Brain microvascular endothelial cell (primary cell): ENCODE measurements at regions not wholly inside any gene's neighbourhood (a gene's known extent, or its start where the extent isn't known, plus 50 kb on each side); places are given as distances from the start of the nearest gene placed in this dataset.
"Not testable (repeated sequence)": the region's sequence is repeated elsewhere in the genome, so short reads cannot be mapped to it uniquely, and the experiment has no call there.

Source experiments
- DNase-seq: peaks from one replicate; pipeline ENCODE4 v3.0.0-alpha.2; 2020
- H3K27ac ChIP-seq: fragments of 250-450 bp; sonication (Bioruptor Pico); 2 replicates; pipeline ENCODE4 v1.5.1; 2020; ENCODE audit warnings: mild to moderate bottlenecking, moderate library complexity
- H3K27me3 ChIP-seq: fragments of 250-450 bp; sonication (Bioruptor Pico); replicated peaks from 2 replicates; pipeline ENCODE4 v1.5.1; 2020; ENCODE audit warnings: mild to moderate bottlenecking
- H3K36me3 ChIP-seq: fragments of 250-450 bp; sonication (Bioruptor Pico); replicated peaks from 2 replicates; pipeline ENCODE4 v1.5.1; 2020; ENCODE audit warnings: mild to moderate bottlenecking
- H3K4me3 ChIP-seq: 2 replicates; pipeline ENCODE4 v1.5.1; 2011; ENCODE audit warnings: low read depth, mild to moderate bottlenecking, control low read depth, low read length, moderate library complexity
- in situ Hi-C: cut with HindIII; loops from 2 replicates; pipeline ENCODE4 v1.10.0; 2017; ENCODE audit warnings: low sequenced_read_pairs, low pct_ligation_motif_present
- TF ChIP-seq, protein P1 (sequence below): IDR thresholded peaks from 2 replicates; pipeline ENCODE4 v1.5.1; 2011; ENCODE audit warnings: low read depth, mild to moderate bottlenecking, moderate library complexity, low read length, control low read depth, inconsistent platforms; ENCODE audit errors: missing control alignments

DNA sequence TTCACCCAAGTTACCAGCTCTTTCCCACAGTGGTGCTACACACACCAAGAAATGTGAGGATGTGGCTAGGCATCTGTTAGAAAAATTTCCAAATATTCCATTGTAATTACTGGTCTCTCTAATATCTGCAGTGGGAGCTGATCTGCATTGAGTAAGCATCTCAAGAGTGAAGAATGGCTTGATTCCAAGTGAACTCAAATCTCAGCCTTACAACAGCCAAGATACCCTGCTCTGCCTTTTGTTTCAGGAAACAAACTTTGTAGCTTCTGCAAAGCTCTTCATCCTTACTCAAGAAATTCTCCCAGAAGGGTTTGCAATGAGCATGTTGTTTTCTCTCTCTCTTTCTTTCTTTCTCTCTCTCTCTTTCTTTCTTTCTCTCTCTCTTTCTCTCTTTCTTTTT lies 181.1 kb downstream of the FCRL5 start:
- Histone ChIP-seq H3K4me3 (no peak overlapping the region), H3K36me3 (no peaks in the 10 kb centered on the region), H3K27ac (no peak overlapping the region), H3K27me3 (no peaks in the 10 kb centered on the region)
- DNase-seq: no peak
- TF ChIP-seq, protein P1, sequence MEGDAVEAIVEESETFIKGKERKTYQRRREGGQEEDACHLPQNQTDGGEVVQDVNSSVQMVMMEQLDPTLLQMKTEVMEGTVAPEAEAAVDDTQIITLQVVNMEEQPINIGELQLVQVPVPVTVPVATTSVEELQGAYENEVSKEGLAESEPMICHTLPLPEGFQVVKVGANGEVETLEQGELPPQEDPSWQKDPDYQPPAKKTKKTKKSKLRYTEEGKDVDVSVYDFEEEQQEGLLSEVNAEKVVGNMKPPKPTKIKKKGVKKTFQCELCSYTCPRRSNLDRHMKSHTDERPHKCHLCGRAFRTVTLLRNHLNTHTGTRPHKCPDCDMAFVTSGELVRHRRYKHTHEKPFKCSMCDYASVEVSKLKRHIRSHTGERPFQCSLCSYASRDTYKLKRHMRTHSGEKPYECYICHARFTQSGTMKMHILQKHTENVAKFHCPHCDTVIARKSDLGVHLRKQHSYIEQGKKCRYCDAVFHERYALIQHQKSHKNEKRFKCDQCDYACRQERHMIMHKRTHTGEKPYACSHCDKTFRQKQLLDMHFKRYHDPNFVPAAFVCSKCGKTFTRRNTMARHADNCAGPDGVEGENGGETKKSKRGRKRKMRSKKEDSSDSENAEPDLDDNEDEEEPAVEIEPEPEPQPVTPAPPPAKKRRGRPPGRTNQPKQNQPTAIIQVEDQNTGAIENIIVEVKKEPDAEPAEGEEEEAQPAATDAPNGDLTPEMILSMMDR: no peak
- in situ Hi-C loops: loop anchor here (25.0 kb wide), 1 partner anchor 116 kb away; no protein-coding TSS in a partner anchor

DNA sequence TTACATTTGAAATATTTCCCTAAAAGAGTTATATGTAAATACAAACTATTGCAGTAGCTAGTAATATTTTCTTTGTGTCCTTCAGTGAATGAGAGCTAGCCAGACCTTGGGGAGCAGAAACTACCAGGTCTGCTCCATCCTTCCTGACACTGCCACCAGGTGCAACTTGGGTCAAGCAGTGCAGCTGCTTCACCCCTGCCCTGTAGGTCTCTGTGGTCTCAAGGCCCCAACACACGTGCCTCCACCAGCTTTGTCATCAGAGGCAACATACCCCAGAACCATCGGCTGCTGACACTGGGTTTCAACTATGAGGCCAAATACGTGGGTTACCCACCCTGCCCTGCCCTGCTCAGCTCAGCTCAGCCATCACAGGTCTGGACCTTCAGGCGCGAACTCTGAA lies 181.6 kb downstream of the FCRL5 start:
- in situ Hi-C loops: loop anchor here (25.0 kb wide), 1 partner anchor 117 kb away; no protein-coding TSS in a partner anchor
- Histone ChIP-seq H3K27me3 (no peaks in the 10 kb centered on the region), H3K4me3 (no peak overlapping the region), H3K27ac (no peak overlapping the region), H3K36me3 (no peaks in the 10 kb centered on the region)
- TF ChIP-seq, protein P1: no peak
- no peak for DNase-seq

DNA sequence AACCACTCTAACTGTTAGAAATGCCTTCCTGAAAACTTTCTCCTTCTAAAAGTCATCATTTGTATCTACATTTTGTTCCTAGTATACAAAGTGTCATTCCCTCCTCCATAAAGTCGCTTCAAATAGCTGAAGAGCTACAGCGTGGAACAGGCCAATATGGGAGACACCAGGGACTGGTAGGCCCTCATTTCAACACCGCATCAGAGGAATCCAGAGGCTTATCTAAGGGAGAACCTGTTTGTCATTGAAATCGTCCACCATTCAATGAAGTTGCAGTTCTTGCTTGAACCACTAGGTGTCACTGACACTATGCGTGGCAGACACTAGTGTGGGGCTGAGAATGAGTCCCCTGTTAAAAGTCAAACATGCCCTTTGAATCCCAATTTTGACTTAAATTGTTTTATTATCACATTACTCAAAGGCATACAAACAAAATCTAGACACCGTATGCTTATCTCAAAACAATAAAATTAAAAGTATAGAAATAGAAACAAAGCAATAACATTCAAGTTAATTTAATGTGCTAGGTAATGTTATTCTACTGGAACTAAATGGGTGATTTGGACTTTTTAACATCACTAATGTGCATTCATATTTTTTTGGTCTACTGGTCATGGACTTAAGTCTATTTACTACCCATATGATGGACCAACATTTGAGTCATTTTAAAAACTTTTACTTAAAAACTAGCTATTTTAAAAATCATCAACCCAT lies 182.3 kb downstream of the FCRL5 start:
- H3K36me3 ChIP-seq: no peaks in the 10 kb centered on the region
- no peaks in the 10 kb centered on the region for H3K27me3 ChIP-seq
- TF ChIP-seq, protein P1: peak; percentile 87
- H3K4me3 ChIP-seq: no peak overlapping the region
- in situ Hi-C loops: loop anchor here (25.0 kb wide), 1 partner anchor 117 kb away; no protein-coding TSS in a partner anchor
- no peak overlapping the region for H3K27ac ChIP-seq
- peak; percentile 69 for DNase-seq

DNA sequence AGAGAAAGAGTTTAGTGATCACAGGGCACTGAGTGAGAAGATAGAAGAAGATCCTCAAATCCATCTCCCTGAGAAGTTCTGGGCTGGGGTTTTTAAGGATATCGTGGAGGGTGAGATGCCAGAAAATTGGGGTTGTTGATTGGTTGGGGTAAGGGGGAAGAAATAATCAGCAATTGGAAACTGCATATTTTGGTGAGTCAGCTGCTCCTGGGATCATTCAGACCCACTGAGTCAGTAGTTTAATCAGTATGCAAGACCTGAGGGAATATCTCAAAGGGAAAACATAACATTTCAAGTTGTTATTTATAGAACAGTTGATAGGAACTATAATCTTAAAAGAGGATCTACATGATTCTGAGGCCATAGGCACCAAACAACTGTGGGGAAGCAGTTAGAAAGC lies 183.4 kb downstream of the FCRL5 start:
- not testable (repeated sequence) for DNase-seq, H3K27me3 ChIP-seq
- in situ Hi-C loops: loop anchor here (25.0 kb wide), 1 partner anchor 118 kb away; no protein-coding TSS in a partner anchor

DNA sequence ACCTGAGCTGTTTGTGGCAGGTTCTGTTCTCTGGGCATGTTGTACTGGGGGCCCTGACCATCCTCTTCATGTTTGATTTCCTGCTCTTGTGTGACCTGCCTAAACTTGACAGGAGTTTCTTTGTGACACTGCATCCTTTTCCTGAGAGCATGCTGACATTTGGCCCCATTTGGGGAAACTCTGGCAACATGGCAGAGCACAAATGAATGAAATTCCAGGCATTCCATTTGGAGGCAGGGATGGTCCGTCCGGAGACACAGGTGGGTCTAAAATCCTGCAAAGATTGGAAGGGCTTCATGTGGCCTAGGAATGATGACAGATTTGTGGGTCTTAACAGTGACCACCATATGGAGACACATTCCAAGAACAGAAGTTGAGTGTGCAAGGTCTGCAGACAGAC lies 184.0 kb downstream of the FCRL5 start:
- in situ Hi-C loops: loop anchor here (25.0 kb wide), 1 partner anchor 119 kb away; no protein-coding TSS in a partner anchor
- H3K36me3 ChIP-seq: no peaks in the 10 kb centered on the region

More for the DNA sequence above, 183.4 kb downstream of the FCRL5 start:
- H3K27ac ChIP-seq, H3K4me3 ChIP-seq, H3K36me3 ChIP-seq: not testable (repeated sequence)

DNA sequence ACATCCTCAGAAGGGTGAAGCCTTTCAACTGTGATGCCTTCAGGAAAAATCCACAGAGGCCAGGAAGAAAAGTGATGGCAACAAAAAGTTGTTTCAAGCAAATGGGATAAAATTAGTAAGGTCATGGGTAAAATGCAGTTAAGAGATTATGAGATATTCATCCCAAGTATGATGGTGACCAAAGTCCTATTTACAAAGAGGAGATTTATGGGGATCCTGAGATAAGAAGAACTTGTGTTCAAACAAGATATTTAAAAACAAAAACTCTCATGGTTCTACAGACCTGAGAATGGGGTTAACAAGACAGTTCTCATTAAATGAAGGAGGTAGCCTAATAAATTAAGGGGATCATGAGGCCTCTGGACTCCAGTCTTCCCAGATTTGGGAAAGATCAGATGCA lies 184.4 kb downstream of the FCRL5 start:
- DNase-seq: no peak
- no peak overlapping the region for H3K4me3 ChIP-seq
- TF ChIP-seq, protein P1: no peak
- no peaks in the 10 kb centered on the region for H3K36me3 ChIP-seq
- in situ Hi-C loops: loop anchor here (25.0 kb wide), 1 partner anchor 119 kb away; no protein-coding TSS in a partner anchor
- no peaks in the 10 kb centered on the region for H3K27me3 ChIP-seq
- H3K27ac ChIP-seq: no peak overlapping the region

More for the DNA sequence above, 184.0 kb downstream of the FCRL5 start:
- TF ChIP-seq, protein P1: no peak
- Histone ChIP-seq H3K27ac (no peak overlapping the region), H3K27me3 (no peaks in the 10 kb centered on the region), H3K4me3 (no peak overlapping the region)
- DNase-seq: no peak
